Epithelial cell of esophagus (primary cell): ENCODE measurements at regions not wholly inside any gene's neighbourhood (a gene's known extent, or its start where the extent isn't known, plus 50 kb on each side); places are given as distances from the start of the nearest gene placed in this dataset.
A peak's percentile ranks its signal among the peaks of the same experiment; 100 is the strongest.

Experiments
- DNase-seq: peaks from one replicate; pipeline ENCODE4 v3.0.0; 2010; ENCODE audit warnings: low read depth
- H3K4me3 ChIP-seq: 2 replicates; pipeline ENCODE4 v1.5.1; 2011; ENCODE audit warnings: mild to moderate bottlenecking, low read length, control low read depth
- TF ChIP-seq, protein P1 (sequence below): IDR thresholded peaks from 2 replicates; pipeline ENCODE4 v1.5.1; 2011; ENCODE audit warnings: low read depth, mild to moderate bottlenecking, low read length, control low read depth, inconsistent platforms; ENCODE audit not compliant: insufficient read depth; ENCODE audit errors: missing control alignments

DNA sequence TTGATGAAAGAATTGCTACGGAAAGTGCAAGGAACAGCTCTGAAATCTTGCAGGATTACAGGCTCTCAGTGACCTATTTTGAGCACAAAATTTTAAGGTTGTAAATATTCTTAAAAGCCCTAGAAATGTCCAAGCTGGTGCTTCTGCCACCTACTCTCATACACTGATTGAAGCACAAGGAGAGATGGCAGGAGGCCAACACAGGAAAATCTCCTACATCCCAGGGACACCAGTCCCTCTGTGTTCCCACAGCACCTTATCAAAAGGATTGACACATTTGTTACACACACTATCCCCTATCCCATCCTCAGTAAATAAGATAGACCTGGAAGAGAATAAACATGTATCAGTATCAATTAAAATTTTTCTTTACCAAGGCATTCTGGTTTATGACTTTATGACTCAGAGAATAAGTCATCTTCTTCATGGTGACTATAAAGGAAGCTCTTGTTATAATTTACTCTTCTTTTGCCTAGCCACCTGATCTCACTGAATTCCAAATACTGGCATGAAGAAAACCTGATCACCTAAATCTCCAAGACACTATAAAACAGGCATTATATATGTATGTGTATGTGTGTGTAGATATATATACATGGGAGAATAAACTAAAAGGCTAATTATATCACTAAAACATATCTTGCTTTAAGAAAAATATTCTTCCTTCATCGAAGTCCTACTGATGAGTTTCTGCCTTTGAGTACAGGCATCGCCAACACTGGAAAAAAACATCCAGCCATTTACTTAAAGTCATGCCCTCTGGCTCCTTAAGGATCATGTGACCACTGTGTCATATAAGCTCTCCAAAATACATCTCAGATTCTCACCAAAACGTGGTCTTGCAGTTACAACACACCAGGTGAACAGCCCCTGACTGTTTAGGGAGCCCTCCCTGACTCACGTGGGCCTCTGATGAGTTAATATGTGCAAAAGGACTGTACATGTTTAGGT is 208.1 kb upstream of the NR2F2 start:
- peak; percentile 41 for DNase-seq
- TF ChIP-seq, protein P1, sequence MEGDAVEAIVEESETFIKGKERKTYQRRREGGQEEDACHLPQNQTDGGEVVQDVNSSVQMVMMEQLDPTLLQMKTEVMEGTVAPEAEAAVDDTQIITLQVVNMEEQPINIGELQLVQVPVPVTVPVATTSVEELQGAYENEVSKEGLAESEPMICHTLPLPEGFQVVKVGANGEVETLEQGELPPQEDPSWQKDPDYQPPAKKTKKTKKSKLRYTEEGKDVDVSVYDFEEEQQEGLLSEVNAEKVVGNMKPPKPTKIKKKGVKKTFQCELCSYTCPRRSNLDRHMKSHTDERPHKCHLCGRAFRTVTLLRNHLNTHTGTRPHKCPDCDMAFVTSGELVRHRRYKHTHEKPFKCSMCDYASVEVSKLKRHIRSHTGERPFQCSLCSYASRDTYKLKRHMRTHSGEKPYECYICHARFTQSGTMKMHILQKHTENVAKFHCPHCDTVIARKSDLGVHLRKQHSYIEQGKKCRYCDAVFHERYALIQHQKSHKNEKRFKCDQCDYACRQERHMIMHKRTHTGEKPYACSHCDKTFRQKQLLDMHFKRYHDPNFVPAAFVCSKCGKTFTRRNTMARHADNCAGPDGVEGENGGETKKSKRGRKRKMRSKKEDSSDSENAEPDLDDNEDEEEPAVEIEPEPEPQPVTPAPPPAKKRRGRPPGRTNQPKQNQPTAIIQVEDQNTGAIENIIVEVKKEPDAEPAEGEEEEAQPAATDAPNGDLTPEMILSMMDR: no peak
- no peak overlapping the region for H3K4me3 ChIP-seq

DNA sequence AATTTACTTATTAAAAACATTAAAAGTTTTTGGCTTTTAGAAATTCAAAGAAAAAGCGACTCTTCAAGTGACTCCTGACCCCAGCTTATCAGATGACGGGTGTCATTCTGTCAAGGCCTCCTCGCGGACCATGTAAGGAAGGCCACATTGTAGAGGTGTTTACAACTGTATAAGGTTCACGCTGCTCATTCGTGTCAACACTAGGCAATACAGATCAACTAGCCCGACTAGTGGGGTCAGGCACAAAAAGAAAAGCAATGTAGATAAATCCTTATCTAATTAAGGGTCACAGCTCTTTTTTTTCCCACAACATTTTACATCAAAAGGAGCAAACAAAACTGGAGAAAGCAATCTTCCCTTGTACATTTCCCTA is 207.5 kb upstream of the NR2F2 start:
- no peak for DNase-seq
- TF ChIP-seq, protein P1: no peak

DNA sequence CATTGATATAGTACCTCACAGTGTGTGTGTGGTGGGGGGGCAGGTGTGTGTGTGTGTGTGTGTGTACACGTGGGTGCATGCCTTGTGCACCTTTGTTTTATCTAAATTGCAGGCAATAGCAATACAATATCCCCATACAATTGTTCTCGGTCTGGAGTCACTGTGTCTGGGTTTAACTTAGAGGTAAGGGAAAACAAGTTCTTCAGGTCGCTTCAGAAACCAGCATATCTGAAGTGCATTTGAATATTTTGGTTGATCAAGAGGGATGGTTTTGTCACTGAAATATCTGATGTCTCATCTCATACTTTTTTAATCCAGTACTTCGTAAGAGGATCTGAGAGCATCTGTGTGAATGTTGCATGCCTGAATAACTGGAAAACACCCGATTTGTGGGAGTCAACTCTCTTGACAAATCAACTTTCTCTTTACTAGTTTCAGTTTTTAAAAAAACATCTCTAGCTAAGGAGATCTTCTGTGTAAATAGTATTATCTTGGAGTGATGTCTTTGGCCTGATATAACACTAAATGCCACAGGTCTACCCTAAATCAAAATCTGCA is 206.8 kb upstream of the NR2F2 start:
- DNase-seq: peak; percentile 36
- TF ChIP-seq, protein P1: no peak
- H3K4me3 ChIP-seq: no peak overlapping the region

More for the DNA sequence above, 207.5 kb upstream of the NR2F2 start:
- no peak overlapping the region for H3K4me3 ChIP-seq

DNA sequence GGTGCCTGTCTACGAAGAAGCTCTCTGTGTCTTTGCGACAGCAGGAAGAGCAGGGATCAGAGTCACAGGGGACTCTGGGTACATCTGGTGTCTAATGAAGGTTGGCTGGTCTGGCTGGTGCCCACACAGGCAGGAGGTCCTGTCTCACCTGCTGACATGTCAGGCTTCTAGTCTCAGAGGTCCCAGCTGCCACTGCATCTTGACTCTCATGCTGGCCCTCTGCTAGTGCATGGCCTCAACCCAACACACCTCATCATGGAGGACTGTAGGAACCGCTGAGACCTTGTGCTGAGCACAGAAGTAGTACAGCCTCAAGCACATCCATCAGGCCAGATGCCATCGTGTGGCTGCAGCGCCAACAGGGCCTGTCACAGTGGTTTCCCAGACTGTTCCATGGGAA is 206.1 kb upstream of the NR2F2 start:
- TF ChIP-seq, protein P1: no peak
- H3K4me3 ChIP-seq: no peak overlapping the region
- no peak for DNase-seq

DNA sequence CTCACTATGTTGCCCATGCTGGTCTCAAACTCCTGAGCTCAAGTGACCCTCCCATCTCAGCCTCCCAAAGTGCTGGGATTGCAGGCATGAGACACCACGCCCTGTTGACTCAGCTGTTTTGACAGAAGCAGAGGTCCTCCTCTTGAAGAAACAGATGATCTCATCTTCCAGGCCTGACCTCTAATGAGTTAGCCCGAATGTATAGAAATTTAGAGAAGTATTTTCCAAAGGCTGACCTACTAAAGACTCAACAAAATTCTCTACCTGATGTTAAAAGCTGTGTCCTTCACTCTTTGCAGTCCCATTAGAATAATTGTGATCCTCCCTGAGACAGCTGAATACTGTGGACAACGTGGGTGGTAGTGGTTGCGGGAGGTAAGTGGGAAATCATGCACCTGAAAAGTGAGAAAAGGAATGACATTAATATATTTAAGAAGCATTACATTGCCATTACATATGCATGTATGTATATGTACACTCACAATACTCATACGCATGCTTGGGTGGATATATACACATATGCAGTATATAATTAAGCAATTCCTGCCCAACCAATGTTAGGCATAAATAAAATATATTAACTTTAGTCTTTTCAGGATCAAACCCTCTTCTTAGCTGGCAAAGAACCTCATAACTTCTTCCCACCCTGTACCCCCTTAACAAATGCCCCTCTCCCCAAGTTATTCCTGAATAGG is 204.6 kb upstream of the NR2F2 start:
- H3K4me3 ChIP-seq: no peak overlapping the region
- TF ChIP-seq, protein P1: no peak
- peak; percentile 79 for DNase-seq

- TF ChIP-seq, protein P1: no peak
- no peak overlapping the region for H3K4me3 ChIP-seq
- DNase-seq: no peak
Measured at GRCh38 chr15:96126859-96127258, 203.6 kb upstream of the NR2F2 start.
